Brain microvascular endothelial cell (primary cell): ENCODE measurements at regions not wholly inside any gene's neighbourhood (a gene's known extent, or its start where the extent isn't known, plus 50 kb on each side); places are given as distances from the start of the nearest gene placed in this dataset.

Experiments
- DNase-seq: peaks from one replicate; pipeline ENCODE4 v3.0.0-alpha.2; 2020
- H3K27ac ChIP-seq: fragments of 250-450 bp; sonication (Bioruptor Pico); 2 replicates; pipeline ENCODE4 v1.5.1; 2020; ENCODE audit warnings: mild to moderate bottlenecking, moderate library complexity
- H3K27me3 ChIP-seq: fragments of 250-450 bp; sonication (Bioruptor Pico); replicated peaks from 2 replicates; pipeline ENCODE4 v1.5.1; 2020; ENCODE audit warnings: mild to moderate bottlenecking
- H3K36me3 ChIP-seq: fragments of 250-450 bp; sonication (Bioruptor Pico); replicated peaks from 2 replicates; pipeline ENCODE4 v1.5.1; 2020; ENCODE audit warnings: mild to moderate bottlenecking
- H3K4me3 ChIP-seq: 2 replicates; pipeline ENCODE4 v1.5.1; 2011; ENCODE audit warnings: low read depth, mild to moderate bottlenecking, control low read depth, low read length, moderate library complexity
- CTCF ChIP-seq: IDR thresholded peaks from 2 replicates; pipeline ENCODE4 v1.5.1; 2011; ENCODE audit warnings: low read depth, mild to moderate bottlenecking, moderate library complexity, low read length, control low read depth, inconsistent platforms; ENCODE audit errors: missing control alignments
- in situ Hi-C: cut with HindIII; loops from 2 replicates; pipeline ENCODE4 v1.10.0; 2017; ENCODE audit warnings: low sequenced_read_pairs, low pct_ligation_motif_present

GRCh38 chr14:28577187-28577586 is 189.4 kb upstream of the FOXG1 start:
- Histone ChIP-seq H3K27me3 (no peaks in the 10 kb centered on the region), H3K4me3 (no peak overlapping the region), H3K27ac (peak overlapping the region; percentile 47), H3K36me3 (no peaks in the 10 kb centered on the region)
- in situ Hi-C loops: no loop called here
- no peak for DNase-seq
- TF ChIP-seq CTCF: no peak

- peak overlapping the region; percentile 51 for H3K4me3 ChIP-seq
- peak; percentile 11 for DNase-seq
- in situ Hi-C loops: no loop called here
- no peaks in the 10 kb centered on the region for H3K36me3 ChIP-seq
- H3K27me3 ChIP-seq: no peaks in the 10 kb centered on the region
- no peak for TF ChIP-seq CTCF
- H3K27ac ChIP-seq: peak overlapping the region; percentile 47
These were observed 188.9 kb upstream of the FOXG1 start for GRCh38 chr14:28577711-28578131.

- no peak for TF ChIP-seq CTCF
These were observed 181.6 kb upstream of the FOXG1 start for GRCh38 chr14:28584951-28585350.

GRCh38 chr14:28589792-28590191 is 176.8 kb upstream of the FOXG1 start:
- in situ Hi-C loops: no loop called here

More at GRCh38 chr14:28584951-28585350, 181.6 kb upstream of the FOXG1 start:
- no peak for DNase-seq
- Histone ChIP-seq H3K4me3 (no peak overlapping the region), H3K36me3 (no peaks in the 10 kb centered on the region), H3K27me3 (no peaks in the 10 kb centered on the region), H3K27ac (no peak overlapping the region)
- in situ Hi-C loops: no loop called here

GRCh38 chr14:28596391-28596790 is 170.2 kb upstream of the FOXG1 start:
- in situ Hi-C loops: no loop called here
- peak; percentile 37 for TF ChIP-seq CTCF
- Histone ChIP-seq H3K36me3 (no peaks in the 10 kb centered on the region), H3K4me3 (no peak overlapping the region), H3K27me3 (no peaks in the 10 kb centered on the region), H3K27ac (no peak overlapping the region)
- DNase-seq: peak; percentile 1

More at GRCh38 chr14:28589792-28590191, 176.8 kb upstream of the FOXG1 start:
- no peak overlapping the region for H3K27ac ChIP-seq
- no peaks in the 10 kb centered on the region for H3K27me3 ChIP-seq
- no peak for TF ChIP-seq CTCF
- H3K4me3 ChIP-seq: no peak overlapping the region
- DNase-seq: no peak
- H3K36me3 ChIP-seq: no peaks in the 10 kb centered on the region

GRCh38 chr14:28599191-28599590 is 167.4 kb upstream of the FOXG1 start:
- in situ Hi-C loops: no loop called here
- no peak for DNase-seq
- Histone ChIP-seq H3K4me3 (no peak overlapping the region), H3K27ac (no peak overlapping the region), H3K36me3 (no peaks in the 10 kb centered on the region), H3K27me3 (no peaks in the 10 kb centered on the region)
- TF ChIP-seq CTCF: no peak
